NCI-H1417 (cell line): ENCODE measurements at regions not wholly inside any gene's neighbourhood (a gene's known extent, or its start where the extent isn't known, plus 50 kb on each side); places are given as distances from the start of the nearest gene placed in this dataset.
"Not testable (repeated sequence)": the region's sequence is repeated elsewhere in the genome, so short reads cannot be mapped to it uniquely, and the experiment has no call there.

Experiments used
- DNase-seq, 3 experiments: peaks; one replicate each; lab custom pipeline; 2025; lab: John Stamatoyannopoulos, UW

DNA sequence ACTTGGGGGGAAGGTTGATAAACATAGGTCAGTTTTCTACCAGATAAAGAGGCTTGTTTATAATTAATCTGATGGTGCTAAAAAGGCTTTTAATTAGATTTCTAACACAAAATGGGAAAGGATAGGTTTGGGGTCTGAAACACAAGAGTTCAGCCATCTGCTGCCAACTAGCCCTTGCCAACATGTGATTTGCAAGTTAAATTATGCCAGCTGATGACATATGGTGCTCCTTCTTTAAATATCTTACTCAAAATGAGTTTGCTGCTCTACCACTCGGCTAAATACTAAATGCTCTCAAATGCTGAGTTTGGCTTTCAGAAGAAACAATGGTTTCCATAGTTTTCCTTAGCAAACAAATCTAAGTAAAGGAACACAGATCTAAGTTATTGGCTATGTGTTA is 557.8 kb upstream of the CCDC54 start:
- no peak for DNase-seq

DNA sequence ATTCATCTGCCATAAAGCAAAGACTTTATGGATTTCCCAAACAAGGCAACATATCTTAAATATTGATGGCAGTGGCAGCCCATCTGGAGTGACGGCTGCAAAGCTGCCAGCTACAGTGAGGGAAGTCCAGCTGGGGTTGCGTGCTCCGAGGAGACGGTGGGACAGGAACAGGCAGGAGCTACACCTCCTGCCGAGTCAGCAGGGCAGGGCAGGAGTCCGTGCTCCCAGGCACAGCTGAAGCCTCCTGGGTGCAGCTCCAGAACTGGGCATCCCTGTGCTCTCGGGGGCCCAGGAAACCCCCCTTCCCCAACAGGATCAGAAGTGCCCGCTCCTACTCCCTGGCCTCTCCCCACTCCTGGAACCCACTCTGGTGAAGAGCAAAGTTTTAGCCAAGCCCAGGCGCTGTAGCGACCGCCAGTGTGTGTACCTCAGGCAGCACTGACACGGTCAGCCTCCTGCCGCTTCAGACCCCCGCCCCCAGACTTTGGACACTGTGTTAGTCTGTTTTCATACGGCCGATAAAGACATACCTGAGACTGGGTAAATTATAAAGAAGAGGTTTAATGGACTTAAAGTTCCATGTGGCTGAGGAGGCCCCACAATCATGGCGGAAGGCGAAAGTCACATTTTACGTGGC is 556.4 kb upstream of the CCDC54 start:
- DNase-seq: no peak

DNA sequence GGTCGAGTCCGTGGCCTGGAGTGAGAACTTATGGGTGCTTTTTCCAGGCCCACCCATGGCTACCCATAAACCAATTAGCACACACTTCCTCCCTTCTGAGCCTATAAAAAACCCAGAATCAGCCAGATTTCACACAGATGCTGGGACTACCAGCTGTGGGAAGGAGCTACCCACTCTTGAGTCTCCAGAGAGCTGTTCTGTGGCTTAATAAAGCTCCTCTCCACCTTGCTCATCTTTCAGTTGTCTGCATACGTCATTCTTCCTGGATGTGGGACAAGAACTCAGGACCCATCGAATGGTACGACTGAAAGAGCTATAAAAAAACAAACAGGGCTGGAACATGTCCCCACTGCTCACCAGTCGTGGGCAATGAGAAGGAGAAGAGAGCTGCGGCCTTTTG is 555.4 kb upstream of the CCDC54 start:
- DNase-seq: no peak

DNA sequence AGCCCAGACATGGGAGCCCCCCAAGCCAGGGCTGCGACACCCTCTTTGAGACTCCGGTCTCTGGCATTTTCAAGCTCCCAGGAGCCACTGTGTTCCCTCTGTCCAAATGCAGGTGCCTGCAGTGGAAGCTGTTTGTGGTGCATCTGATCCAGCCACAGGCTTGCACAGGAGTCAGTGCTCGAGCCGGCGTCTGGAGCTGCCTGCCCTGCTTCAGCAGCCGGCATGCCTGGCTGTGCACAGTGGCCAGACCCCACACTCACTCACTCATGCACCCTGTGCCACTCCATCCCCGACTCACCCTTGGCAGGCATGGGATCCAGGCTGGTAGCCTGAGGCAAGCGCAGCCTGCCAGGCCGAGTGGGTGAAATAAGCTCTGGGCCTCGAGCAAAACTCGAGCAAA is 555.0 kb upstream of the CCDC54 start:
- DNase-seq: no peak

GRCh38 chr3:106823701-106824100 is 553.5 kb upstream of the CCDC54 start:
- DNase-seq: no peak

DNA sequence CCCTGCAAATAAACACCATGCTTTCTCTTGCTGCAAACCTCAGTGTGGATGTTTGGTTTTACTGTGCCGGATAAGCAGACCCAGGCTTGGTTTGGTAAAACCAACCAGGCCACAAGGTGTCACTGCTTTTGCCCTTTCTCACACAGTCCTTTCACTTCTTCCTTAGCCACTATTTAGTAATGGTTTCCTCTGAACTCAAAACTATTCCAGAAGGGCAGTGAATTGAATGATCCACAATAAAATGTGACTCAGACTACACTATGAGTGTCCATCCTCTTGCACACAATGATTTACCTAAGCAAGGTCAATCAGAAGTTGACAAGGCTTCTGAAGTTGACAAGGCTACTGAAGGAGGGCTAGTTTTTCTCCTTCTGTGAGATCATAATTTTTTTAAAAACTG is 552.4 kb upstream of the CCDC54 start:
- no peak for DNase-seq

DNA sequence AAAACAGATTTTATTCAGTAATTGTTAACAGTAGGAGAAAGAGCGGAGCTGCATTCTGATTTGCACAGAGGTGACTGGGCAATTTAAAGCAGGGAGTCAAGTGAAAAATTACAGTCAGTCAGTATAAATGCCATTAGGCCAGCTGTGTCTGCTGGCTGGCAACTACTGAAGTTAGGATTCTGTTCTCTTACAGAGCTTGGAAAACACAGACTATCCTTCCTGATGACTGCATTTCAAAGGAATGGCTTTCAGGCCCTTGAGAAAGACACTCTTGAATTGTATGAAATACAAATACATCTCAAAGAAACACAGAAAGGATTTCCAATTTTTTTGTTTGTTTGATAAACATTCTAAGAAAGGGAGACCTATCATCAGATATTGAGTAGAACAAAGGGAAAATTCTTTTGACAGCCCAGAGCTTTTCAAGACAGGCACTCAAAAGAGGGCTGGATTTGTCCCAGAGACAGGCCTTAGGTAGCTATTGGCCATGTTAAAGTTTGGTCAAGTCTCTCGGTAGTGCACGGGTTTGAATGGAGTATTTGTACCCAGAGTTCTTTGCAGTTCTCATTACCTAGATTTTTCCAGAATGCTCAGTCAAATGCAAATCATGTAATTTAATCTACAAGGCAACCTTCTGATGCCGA is 551.2 kb upstream of the CCDC54 start:
- DNase-seq: no peak

DNA sequence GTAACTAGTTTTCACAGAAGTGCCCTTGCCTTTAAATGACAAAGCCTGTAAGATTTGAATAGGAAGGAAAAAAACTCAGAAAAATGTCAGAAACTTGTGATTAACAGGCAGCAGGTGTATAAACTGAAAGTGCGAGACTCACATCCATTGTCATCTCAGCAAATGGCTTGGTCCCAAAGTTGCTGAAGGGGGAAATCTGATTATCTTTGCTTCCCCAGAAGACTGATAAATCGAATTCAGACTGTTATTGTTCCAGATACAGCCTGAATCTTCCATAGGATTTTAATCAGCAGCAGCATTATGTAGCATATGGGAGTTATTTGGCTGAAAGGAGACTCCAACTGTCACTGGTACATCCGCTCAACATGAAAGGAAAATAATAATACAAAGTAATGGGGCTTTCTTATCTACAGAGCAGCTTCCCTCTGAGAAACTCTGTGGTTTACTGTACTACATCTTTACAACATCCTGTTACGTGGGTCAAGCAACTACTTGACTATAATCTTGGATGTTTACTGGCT is 550.4 kb upstream of the CCDC54 start:
- no peak for DNase-seq

GRCh38 chr3:106827515-106828213 is 549.6 kb upstream of the CCDC54 start:
- DNase-seq: no peak

- DNase-seq: no peak
Observed at GRCh38 chr3:106829206-106829605, 548.0 kb upstream of the CCDC54 start.

DNA sequence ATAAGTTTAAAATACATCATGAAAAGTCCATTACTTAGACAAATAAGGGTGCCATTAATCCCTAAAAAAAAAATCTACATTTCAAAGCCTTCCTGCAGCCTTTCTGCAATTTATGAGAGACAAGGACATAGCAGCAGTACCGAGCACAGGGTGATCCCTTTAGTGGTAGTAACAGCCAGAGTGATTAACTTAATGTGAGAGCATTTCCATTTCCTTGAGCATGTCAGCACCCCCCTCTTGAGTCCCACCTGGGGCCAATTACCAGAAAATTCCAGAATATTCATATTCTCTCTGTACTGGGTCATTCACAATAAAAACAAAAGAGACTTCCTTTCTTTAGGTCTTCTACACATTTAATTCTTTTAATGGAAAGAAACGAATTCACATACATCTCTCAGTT is 546.9 kb upstream of the CCDC54 start:
- no peak for DNase-seq

DNA sequence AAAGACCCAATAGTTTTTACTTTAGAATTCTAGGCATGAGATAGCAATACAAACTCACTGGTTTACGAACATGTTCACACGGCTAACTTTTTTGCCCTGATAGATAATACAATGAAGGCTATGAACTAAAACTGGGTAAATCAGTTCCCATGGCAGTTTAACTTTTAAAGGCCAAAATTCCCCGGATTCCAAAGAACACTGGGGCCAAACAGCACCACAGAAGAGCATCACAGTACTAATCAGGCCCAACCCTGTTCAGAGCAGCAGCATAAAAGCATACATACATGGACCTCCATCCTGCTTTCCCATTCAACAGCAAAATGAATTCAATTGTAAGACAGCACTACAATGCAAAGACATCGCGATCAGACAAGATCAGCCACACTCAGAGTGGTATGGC is 540.3 kb upstream of the CCDC54 start:
- no peak for DNase-seq

GRCh38 chr3:106837616-106838015 is 539.6 kb upstream of the CCDC54 start:
- DNase-seq: no peak

GRCh38 chr3:106839576-106840280 is 537.5 kb upstream of the CCDC54 start:
- no peak for DNase-seq

DNA sequence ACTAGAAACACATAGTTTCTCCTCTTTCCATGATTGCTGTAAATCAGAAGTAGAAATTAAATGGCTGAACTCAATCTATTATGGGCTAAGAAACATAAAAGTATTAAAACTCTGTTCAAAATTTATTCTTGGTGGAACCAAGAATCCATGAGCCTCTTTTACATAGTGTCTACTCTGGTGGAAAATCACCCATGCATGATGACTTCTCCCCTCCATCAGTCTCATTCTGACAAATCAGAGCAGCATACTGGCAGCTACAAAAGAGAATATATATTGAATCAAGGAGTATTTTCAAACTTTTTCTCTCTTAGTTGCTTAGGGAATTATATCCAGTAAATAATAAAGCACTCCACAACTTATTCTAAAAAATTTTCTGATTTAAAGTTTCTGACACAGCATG is 536.9 kb upstream of the CCDC54 start:
- DNase-seq: no peak

- DNase-seq: no peak
Observed at GRCh38 chr3:106842151-106842550, 535.1 kb upstream of the CCDC54 start.

DNA sequence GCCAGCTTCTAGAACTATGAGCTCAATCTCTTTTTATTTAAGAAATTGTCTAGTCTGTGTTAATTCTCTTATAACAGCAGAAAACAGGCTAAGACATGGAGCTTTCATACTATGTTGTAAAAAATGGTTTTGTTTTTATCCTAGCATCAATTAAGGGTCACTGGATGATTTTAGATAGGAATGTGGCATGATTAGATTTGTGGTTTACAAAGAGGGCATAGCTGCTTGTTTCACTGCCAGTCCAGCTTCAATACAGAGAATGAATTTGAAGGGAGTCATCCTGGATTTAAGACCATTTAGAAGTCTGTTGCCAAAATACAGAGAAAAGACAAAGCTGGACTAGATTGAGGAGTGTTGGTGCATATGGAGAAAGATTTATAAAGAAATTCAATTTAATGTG is 532.6 kb upstream of the CCDC54 start:
- DNase-seq: no peak

DNA sequence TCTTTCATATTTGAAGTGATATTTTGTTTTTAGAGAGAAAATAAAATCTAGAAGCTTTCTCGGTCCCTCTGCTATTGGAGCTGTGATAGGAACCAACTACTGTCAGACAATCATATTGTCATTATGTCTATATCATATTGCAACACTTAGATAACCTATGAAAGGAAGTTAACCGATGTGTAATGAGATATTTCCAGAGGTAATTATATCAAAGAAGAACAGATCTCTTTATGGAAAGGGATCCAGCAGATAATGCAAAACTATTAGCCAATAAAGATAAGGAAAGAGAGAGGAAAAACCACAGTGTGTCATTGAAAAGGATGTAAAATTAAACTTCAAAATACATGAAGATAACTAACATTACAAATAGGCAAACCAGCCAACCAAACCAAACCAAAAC is 529.1 kb upstream of the CCDC54 start:
- DNase-seq: no peak

GRCh38 chr3:106850437-106850836 is 526.8 kb upstream of the CCDC54 start:
- no peak for DNase-seq

DNA sequence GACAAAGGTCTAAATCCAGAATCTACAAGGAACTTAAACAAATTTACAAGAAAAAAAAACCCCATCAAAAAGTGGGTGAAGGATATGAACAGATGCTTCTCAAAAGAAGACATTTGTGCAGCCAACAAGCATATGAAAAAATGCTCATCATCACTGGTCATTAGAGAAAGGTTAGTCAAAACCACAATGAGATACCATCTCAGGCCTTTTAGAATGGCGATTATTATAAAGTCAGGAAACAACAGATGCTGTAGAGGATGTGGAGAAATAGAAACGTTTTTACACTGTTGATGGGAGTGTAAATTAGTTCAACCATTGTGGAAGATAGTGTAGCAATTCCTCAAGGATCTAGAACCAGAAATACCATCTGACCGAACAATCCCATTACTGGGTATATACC is 518.9 kb upstream of the CCDC54 start:
- DNase-seq: not testable (repeated sequence)

- no peak for DNase-seq
Observed at GRCh38 chr3:106860182-106860581, 517.1 kb upstream of the CCDC54 start.

- no peak for DNase-seq
Observed at GRCh38 chr3:106862067-106862466, 515.2 kb upstream of the CCDC54 start.

GRCh38 chr3:106877627-106878026 is 499.6 kb upstream of the CCDC54 start:
- DNase-seq: no peak
